GM21529 (cell line): ENCODE measurements at regions not wholly inside any gene's neighbourhood (a gene's known extent, or its start where the extent isn't known, plus 50 kb on each side); places are given as distances from the start of the nearest gene placed in this dataset.

Source experiments
- ATAC-seq: cut with Tn5 transposase; IDR thresholded peaks from one replicate; pipeline ENCODE4 v1.9.1; 2021; ENCODE audit not compliant: unreplicated experiment

GRCh38 chr15:99921101-99921500, 187.9 kb upstream of the LYSMD4 start:
- no peak for ATAC-seq

- ATAC-seq = no peak
Observed at GRCh38 chr15:99918072-99918471, 184.8 kb upstream of the LYSMD4 start.

- no peak for ATAC-seq
Observed at GRCh38 chr15:99917252-99917651, 184.0 kb upstream of the LYSMD4 start.

GRCh38 chr15:99916668-99917223, 183.5 kb upstream of the LYSMD4 start:
- no peak for ATAC-seq

DNA sequence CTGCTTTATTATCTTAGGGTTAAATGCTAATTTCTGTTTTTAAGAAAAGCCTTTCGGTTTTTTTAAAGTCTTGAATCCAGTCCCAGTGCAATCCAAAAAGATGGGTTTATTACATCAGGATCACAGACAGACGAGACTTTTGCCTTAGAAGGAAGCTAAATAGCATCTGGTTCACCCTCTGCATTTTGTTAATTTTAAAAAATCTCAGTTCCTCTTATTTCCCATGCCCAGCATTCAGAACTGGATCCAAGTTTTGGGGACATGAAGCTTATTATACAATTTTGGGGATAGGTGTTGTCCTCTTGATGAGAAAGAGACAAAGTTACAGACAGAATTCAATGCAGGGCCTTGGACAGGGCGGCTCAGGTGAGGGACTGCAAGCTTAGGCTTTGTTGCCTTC, 181.5 kb upstream of the LYSMD4 start:
- no peak for ATAC-seq

DNA sequence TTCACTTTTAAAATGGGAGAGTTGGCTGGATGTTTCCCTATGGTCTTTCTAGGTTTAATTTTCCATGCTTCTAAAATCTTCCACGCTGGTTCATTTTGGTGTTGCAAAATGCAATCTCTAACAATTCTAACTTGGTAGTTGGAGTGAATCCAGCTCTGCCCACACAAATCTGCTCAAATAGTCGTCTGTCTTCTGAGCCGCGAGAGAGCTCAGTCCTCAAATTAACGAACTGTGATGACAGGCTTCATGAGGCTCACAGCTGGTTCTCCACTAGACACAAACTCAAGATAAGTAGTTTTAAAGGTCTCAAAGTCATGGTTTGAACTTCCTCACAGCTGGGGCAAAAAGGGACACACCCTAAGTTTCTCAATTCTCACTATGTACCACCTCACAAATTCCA, 178.6 kb upstream of the LYSMD4 start:
- ATAC-seq = no peak

DNA sequence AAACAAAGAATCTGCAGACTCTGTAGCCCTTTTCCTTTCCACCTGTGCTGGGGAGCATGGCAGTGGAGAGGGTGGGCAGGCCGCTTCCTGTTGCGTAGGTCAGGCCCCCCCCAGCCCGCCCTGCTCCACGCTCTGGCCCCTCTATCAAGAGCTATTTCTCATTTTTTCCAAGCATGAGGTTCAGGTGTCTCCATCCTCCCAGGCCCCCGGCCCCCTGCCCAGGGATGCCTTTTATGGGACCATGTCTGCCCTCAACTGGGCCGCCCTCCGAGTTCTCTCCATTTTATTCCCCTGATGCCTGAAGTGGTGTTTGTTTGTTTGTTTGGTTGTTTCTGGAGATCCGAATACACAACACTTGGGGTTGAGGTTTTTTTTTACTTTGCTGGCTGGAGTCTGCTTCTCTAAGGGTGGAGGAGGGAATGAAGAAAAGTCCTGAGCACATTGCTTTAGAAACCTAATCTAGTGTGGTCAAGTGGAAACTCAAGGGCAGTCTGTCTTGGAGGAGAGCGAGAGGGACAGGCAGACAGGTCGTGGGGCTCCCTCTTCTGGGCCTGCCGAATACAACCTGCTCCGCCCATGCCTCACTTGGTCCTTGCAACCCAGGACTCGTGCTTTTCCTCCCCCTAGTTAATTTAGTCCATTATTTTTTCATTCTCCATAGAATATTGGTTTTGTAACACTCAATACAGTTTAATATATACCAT, 176.5 kb upstream of the LYSMD4 start:
- ATAC-seq = no peak

DNA sequence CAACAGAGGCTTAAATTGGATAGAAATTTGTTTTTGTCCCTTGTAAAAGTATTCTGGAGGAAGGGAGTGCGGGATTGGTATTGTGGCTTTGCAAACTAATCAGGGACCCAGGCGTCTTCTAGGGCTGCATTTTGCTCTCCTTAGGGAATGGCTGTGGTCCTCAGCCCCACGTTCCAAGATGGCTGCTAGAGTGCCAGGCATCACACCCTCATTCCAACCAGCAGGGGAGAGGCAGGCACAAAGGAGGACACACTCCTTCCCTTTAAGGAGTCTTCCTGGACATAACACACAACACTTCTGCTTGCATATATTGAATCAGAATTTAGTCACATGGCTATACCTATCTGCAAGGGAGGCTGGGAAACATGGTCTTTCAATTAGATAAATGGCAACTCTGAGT, 174.5 kb upstream of the LYSMD4 start:
- ATAC-seq = no peak

- no peak for ATAC-seq
Observed at GRCh38 chr15:99906793-99907192, 173.6 kb upstream of the LYSMD4 start.

- no peak for ATAC-seq
Observed at GRCh38 chr15:99906311-99906710, 173.1 kb upstream of the LYSMD4 start.

GRCh38 chr15:99902248-99902928, 169.2 kb upstream of the LYSMD4 start:
- no peak for ATAC-seq

GRCh38 chr15:99895956-99896311, 162.7 kb upstream of the LYSMD4 start:
- ATAC-seq = no peak

GRCh38 chr15:99895189-99895955, 162.1 kb upstream of the LYSMD4 start:
- peak; percentile 68 for ATAC-seq

GRCh38 chr15:99878835-99879234, 145.6 kb upstream of the LYSMD4 start:
- ATAC-seq = no peak

DNA sequence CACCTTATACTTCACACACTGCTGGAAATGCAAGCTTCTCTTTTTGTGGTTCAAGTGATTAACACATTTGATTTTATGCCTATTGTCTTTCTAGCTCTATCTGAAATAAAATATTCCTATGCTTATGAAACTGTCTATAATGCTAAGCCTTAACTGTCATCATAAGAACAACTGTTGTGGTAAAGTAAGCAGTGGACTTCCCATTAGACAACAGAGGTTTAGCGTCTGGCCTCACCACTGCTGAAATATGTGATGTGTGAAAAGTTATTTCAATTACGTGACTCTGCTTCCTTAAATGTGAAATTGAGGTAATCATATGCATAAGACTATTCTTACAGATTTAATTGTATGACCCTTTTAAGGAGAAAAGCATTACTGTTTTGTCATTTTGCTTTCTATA, 140.2 kb upstream of the LYSMD4 start:
- no peak for ATAC-seq

GRCh38 chr15:99863550-99864198, 130.4 kb upstream of the LYSMD4 start:
- ATAC-seq = no peak

GRCh38 chr15:99857836-99858235, 124.6 kb upstream of the LYSMD4 start:
- no peak for ATAC-seq

GRCh38 chr15:99850517-99850916, 117.3 kb upstream of the LYSMD4 start:
- ATAC-seq = no peak

GRCh38 chr15:99845009-99845408, 111.8 kb upstream of the LYSMD4 start:
- ATAC-seq = peak; percentile 66

DNA sequence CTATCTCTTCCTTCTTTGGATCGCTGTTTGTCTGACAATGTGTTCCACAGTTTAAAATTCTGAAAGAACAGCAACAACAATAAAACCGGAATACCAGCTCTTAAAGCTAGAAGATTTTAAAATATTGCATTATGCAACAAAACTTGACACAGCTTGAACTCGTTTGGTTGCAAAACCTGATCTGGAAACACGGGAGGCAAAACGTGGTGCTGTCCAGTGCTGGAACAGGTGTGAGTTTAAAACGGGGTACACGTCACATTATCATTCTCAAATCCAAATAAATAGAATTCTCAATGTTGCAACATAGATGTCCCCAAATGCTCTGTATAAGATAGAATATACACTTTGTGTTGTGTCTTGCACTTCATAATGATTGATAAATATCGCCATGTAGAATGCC, 110.9 kb upstream of the LYSMD4 start:
- ATAC-seq = no peak

GRCh38 chr15:99842071-99842470, 108.8 kb upstream of the LYSMD4 start:
- peak; percentile 48 for ATAC-seq
